ENCODE measurements at regions not wholly inside any gene's neighbourhood (a gene's known extent, or its start where the extent isn't known, plus 50 kb on each side); places are given as distances from the start of the nearest gene placed in this dataset.

DNA sequence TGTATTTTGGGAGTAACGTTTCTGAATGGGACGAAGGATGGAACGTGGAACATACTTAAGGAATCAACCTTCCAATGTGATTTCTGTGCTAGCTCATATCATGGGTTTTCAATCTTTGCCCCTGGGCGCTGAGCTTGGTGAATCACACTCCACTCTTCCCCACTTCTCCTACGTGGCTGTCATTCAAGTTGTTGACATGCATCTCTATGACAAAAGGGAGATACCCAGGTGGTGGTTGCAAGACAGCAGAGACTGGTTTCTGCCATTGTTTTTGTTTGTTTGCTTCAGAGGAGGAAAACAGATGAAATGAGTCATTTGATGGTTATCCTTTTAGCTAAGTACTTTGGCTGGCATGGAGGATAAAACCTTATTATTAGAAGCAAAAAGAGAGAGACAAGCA is 573.9 kb downstream of the GATA3 start:
- no peak overlapping the region for H3K4me3 ChIP-seq (ENCODE audit: low read depth, low read length)
- no peak for DNase-seq (ENCODE audit: low read depth)
- TF ChIP-seq, protein P1, sequence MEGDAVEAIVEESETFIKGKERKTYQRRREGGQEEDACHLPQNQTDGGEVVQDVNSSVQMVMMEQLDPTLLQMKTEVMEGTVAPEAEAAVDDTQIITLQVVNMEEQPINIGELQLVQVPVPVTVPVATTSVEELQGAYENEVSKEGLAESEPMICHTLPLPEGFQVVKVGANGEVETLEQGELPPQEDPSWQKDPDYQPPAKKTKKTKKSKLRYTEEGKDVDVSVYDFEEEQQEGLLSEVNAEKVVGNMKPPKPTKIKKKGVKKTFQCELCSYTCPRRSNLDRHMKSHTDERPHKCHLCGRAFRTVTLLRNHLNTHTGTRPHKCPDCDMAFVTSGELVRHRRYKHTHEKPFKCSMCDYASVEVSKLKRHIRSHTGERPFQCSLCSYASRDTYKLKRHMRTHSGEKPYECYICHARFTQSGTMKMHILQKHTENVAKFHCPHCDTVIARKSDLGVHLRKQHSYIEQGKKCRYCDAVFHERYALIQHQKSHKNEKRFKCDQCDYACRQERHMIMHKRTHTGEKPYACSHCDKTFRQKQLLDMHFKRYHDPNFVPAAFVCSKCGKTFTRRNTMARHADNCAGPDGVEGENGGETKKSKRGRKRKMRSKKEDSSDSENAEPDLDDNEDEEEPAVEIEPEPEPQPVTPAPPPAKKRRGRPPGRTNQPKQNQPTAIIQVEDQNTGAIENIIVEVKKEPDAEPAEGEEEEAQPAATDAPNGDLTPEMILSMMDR (IDR thresholded peaks at IDR 0.05; ENCODE audit: low read depth, low read length, missing control alignments): no peak

DNA sequence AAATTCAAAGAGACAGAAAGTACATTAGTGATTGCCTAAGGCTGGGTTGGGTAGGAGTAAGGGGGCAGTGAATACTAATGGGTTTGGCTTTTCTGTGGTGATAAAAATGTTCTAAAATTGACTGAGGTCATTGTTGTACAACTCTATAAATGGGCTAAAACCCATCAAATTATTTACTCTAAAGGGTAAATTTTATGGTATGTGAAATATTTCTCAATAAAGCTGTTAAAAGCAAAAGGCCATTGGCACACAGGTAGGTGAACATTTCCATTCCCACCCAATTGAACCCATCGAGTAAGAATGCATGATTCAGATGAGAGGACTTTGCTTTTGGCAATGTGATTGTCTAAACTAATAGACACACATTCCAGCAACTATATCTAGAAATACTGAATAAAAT is 579.4 kb downstream of the GATA3 start:
- no peak for DNase-seq (ENCODE audit: low read depth)
- no peak overlapping the region for H3K4me3 ChIP-seq (ENCODE audit: low read depth, low read length)
- TF ChIP-seq, protein P1 (IDR thresholded peaks at IDR 0.05; ENCODE audit: low read depth, low read length, missing control alignments): no peak

DNA sequence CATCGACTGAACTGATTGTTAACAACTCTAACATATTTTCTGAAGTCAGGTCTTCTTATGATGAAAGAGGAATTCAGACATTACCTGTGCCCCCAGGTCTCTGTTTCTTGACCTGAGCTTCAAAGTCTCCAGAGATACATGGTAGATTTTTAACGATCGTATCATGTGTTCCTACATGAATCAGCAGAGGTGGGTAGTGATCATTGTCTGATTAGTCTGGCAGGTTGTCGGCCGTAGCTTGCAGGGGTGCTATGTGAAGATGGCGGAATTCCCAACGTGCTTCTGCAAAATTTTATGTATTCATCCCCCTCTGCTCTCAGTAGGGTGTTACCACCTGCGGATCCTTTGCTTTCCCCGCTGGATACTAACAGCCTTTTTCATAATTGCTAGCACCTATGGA is 581.9 kb downstream of the GATA3 start:
- H3K4me3 ChIP-seq (ENCODE audit: low read depth, low read length): no peak overlapping the region
- TF ChIP-seq, protein P1 (IDR thresholded peaks at IDR 0.05; ENCODE audit: low read depth, low read length, missing control alignments): no peak
- no peak for DNase-seq (ENCODE audit: low read depth)

DNA sequence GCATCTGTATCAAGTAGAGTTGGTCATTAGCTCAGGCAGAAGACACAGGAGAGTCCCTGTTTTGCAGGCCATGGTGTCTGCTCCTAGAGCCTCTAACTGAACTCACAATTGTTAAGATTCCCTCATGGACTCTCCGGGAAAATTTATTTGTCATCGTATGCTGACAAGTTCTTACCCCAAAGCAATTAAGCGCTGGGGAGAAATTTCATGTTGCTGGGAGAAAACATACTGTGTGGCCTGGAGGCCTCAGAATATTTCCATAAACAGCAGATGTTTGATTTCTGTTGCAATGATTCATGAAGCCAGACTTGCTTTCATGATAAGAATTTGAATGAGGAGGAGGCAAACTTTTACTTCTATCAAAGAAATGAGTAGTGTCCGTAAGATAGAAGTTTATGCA is 583.2 kb downstream of the GATA3 start:
- DNase-seq (ENCODE audit: low read depth): no peak
- no peak overlapping the region for H3K4me3 ChIP-seq (ENCODE audit: low read depth, low read length)
- TF ChIP-seq, protein P1 (IDR thresholded peaks at IDR 0.05; ENCODE audit: low read depth, low read length, missing control alignments): no peak

DNA sequence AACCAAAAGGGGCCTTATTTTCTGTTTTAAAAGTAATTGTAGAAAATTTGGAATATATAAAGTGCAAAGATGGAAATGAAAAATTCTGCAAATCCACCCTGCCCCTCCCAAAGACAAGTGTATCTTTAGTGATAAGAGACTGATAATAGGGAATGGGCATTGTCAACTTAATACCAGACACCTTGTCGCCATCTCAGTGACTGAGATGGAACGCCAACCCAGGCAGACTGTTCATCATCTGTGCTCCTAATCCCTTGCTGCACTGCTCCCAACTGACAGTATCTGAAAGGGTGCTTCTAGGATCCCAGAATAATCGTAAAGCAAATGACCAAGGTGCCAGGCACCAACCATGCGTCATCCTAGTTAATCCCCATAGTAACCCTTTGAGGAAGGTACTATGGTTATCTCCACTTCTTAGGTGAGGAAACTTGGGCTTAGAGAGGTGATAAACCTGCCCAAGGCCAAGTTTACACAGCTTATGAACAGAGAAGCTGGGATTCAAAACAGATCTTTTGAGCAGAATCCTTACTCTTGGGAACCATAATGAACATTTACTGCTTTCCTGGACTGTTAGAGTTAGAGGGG is 583.7 kb downstream of the GATA3 start:
- DNase-seq (ENCODE audit: low read depth): no peak
- H3K4me3 ChIP-seq (ENCODE audit: low read depth, low read length): no peak overlapping the region
- TF ChIP-seq, protein P1 (IDR thresholded peaks at IDR 0.05; ENCODE audit: low read depth, low read length, missing control alignments): no peak

DNA sequence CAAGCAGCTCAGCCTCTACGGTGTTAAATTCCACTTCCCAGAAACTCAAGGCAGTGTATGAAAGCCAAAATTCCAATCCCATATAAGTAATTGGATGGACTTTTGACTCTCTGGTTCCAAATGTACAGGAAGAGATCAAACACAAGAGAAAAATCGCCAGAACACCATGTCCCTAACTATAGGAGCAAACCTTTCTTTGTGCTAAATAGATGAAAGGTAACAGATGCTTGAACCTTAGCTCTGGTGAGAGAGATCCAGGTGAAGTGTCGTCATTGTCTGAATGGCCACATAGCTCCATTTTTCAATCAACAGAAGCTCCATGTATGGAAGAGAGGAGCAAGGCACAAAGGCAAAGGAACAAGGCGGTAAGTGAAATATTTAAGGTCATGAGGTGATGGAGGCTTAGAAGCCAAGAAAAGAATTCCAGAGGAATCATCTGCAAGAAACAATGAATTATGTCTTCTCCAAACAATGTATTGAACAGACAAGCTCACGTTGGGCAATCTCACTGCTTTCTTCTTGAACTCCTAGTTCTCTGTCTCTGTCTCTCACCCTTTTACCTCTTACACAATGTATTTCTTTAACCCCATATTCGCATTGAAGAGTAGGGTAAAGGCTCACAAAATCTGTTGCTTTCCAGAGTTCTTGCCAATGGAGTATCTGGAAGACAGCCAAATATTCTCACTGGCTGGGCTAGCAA is 585.1 kb downstream of the GATA3 start:
- TF ChIP-seq, protein P1 (IDR thresholded peaks at IDR 0.05; ENCODE audit: low read depth, low read length, missing control alignments): no peak
- no peak overlapping the region for H3K4me3 ChIP-seq (ENCODE audit: low read depth, low read length)
- no peak for DNase-seq (ENCODE audit: low read depth)

DNA sequence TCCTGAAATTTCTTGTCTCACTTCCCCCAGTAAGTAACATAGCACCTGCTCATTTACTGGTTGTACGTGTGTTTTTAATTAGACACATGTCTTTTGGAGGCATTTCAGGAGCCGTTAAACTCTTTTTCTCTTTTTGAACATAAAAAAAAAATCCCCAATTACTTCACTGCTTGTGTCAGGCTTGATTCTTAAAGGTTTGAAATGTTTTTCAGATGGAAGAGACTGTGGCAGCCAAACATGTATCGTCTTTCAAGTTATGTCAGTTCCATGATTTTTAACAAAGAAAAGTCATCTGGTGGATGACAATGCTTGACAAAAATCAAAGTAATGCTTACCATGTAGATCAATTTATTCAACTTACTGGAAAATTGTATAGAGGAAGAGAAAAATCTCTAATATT is 585.8 kb downstream of the GATA3 start:
- H3K4me3 ChIP-seq (ENCODE audit: low read depth, low read length): no peak overlapping the region
- DNase-seq (ENCODE audit: low read depth): no peak
- TF ChIP-seq, protein P1 (IDR thresholded peaks at IDR 0.05; ENCODE audit: low read depth, low read length, missing control alignments): no peak
